ENCODE measurements at regions not wholly inside any gene's neighbourhood (a gene's known extent, or its start where the extent isn't known, plus 50 kb on each side); places are given as distances from the start of the nearest gene placed in this dataset.

DNA sequence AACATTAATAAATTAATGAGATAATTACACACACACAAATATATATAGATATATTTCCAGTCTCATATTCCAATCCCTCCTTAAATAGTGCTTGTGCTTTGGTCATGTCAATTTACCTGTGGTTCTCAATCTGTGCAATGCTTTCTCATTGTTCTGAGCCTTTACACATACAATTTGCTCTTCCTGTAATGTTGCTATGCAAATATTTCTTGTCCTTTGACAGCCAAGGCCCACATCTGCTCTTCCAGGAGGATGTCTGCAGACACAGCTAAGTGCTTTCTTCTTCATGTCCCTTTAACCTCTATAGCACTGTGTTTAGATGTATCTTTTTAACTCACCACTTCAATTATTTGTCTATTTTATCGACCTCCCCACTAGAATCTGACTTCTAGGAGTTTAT is 67.3 kb upstream of the RAPGEF2 start:
- DNase-seq (ENCODE audit: low spot score) = no peak
- Histone ChIP-seq H3K4me3 (no peak overlapping the region), H3K27ac (no peak overlapping the region)
- no peak for TF ChIP-seq CTCF (IDR thresholded peaks at IDR 0.05)

- TF ChIP-seq CTCF (IDR thresholded peaks at IDR 0.05) = no peak
- no peak for DNase-seq (ENCODE audit: low spot score)
- Histone ChIP-seq H3K27ac (no peak overlapping the region), H3K4me3 (no peak overlapping the region)
Measured at GRCh38 chr4:159038536-159038935, 64.3 kb upstream of the RAPGEF2 start.

GRCh38 chr4:159041054-159042034 is 61.5 kb upstream of the RAPGEF2 start:
- no peak for TF ChIP-seq CTCF (IDR thresholded peaks at IDR 0.05)
- Histone ChIP-seq H3K27ac (no peak overlapping the region), H3K4me3 (no peak overlapping the region)
- DNase-seq (ENCODE audit: low spot score) = no peak

GRCh38 chr4:159042097-159042605 is 60.7 kb upstream of the RAPGEF2 start:
- TF ChIP-seq CTCF (IDR thresholded peaks at IDR 0.05) = no peak
- DNase-seq (ENCODE audit: low spot score) = no peak

GRCh38 chr4:159042868-159043267 is 60.0 kb upstream of the RAPGEF2 start:
- no peak for TF ChIP-seq CTCF (IDR thresholded peaks at IDR 0.05)
- H3K4me3 ChIP-seq = no peak overlapping the region
- DNase-seq (ENCODE audit: low spot score) = no peak
- H3K27ac ChIP-seq = no peak overlapping the region

More at GRCh38 chr4:159042097-159042605, 60.7 kb upstream of the RAPGEF2 start:
- Histone ChIP-seq H3K4me3 (no peak overlapping the region), H3K27ac (no peak overlapping the region)

GRCh38 chr4:159043861-159044260 is 59.0 kb upstream of the RAPGEF2 start:
- no peak for DNase-seq (ENCODE audit: low spot score)
- Histone ChIP-seq H3K4me3 (no peak overlapping the region), H3K27ac (no peak overlapping the region)
- no peak for TF ChIP-seq CTCF (IDR thresholded peaks at IDR 0.05)

- Histone ChIP-seq H3K27ac (no peak overlapping the region), H3K4me3 (no peak overlapping the region)
- TF ChIP-seq CTCF (IDR thresholded peaks at IDR 0.05) = no peak
- no peak for DNase-seq (ENCODE audit: low spot score)
Measured at GRCh38 chr4:159045321-159045720, 57.6 kb upstream of the RAPGEF2 start.

Data from coronary artery (tissue), 2 donors.